ENCODE measurements at regions not wholly inside any gene's neighbourhood (a gene's known extent, or its start where the extent isn't known, plus 50 kb on each side); places are given as distances from the start of the nearest gene placed in this dataset.

DNA sequence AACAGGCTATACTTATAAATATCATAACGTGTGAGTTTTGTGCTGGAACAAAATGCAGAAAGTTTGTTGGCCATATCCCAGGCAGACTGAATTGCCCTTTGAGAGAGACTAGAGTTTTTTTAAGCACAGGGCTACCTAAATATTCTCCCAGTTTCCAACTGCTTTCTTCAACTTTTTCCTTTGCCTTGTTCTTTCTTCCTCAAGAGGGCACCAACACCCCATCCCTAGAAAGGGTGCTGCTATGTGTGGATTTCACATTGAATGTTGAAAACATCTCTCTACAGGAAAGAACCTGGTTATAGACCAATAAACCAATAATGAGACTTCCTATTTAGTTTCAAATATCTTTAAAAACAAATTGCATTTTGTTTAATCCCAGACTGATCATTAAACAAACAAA lies 87.9 kb downstream of the ICOS start:
- Histone ChIP-seq H3K4me3 (ENCODE audit: low read length) (no peak overlapping the region), H3K27ac (ENCODE audit: low read length) (no peak overlapping the region), H3K9ac (ENCODE audit: low read length) (no peak overlapping the region), H3K36me3 (ENCODE audit: insufficient read depth, low read length) (no peaks in the 10 kb centered on the region), H3K79me2 (ENCODE audit: low read length) (no peaks in the 10 kb centered on the region), H3K4me1 (ENCODE audit: low read length) (no peaks in the 10 kb centered on the region), H4K20me1 (ENCODE audit: insufficient read depth, low read depth, low read length) (no peaks in the 10 kb centered on the region), H3K9me2 (replicated peaks; ENCODE audit: insufficient read depth, low read length) (no peaks in the 10 kb centered on the region), H3K4me2 (ENCODE audit: low read depth, low read length, poor library complexity, severe bottlenecking) (no peak overlapping the region), H3K27me3 (ENCODE audit: low read length) (no peaks in the 10 kb centered on the region), H2AFZ (ENCODE audit: low read length) (no peak overlapping the region), H3K9me3 (ENCODE audit: low read length) (no peaks in the 10 kb centered on the region)
- DNase-seq, result peak; percentile 49

DNA sequence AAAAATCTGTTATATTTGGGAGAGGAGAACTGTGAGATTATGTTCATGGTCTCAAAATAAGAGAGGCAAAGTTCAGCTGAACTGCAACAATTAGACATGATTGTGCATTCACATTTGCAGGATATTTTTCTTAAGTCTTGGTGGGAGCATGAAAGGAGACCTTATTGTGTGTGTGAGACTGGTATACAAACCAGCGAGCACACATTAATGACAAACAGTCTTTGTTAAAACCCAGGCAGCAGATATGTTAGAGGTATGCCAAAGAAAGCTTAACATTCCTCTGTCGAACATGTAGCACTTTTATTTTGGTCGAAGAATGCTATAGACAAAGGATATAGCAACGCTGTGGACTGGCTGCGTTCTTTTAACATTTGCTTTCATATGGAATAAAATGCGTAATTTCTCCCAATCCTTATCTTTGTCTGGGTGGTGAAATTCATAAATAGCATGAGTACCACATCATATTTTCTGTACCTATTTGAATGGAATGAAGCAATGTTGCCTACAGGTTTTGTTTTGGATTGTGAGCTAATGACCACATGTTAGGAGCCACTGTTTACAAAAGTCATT lies 88.4 kb downstream of the ICOS start:
- H3K4me1 ChIP-seq (ENCODE audit: low read length), result no peaks in the 10 kb centered on the region
- no peaks in the 10 kb centered on the region for H3K9me2 ChIP-seq (replicated peaks; ENCODE audit: insufficient read depth, low read length)

DNA sequence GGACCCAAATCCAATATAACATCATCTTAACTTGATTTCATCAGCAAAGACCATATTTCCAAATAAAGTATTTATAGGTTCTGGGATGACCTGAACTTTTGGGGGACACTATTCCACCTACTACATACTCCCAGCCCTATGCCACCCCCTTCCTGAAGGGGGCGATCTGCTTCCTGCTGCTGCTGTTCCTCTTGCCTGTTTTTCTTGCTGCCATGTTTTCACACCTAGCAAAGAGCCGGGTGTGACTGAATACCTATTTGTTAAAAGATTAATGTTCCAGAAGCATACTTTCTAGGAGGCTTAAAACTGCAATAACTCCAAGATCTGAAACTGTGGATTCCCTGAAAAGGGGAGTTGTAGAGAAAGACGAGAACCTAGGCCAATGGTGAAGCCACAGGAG lies 89.7 kb downstream of the ICOS start:
- Histone ChIP-seq H3K79me2 (ENCODE audit: low read length) (no peaks in the 10 kb centered on the region), H3K36me3 (ENCODE audit: insufficient read depth, low read length) (no peaks in the 10 kb centered on the region), H3K4me3 (ENCODE audit: low read length) (no peak overlapping the region), H3K9ac (ENCODE audit: low read length) (no peak overlapping the region), H3K4me1 (ENCODE audit: low read length) (no peaks in the 10 kb centered on the region), H2AFZ (ENCODE audit: low read length) (no peak overlapping the region), H4K20me1 (ENCODE audit: insufficient read depth, low read depth, low read length) (no peaks in the 10 kb centered on the region), H3K27me3 (ENCODE audit: low read length) (no peaks in the 10 kb centered on the region), H3K9me2 (replicated peaks; ENCODE audit: insufficient read depth, low read length) (no peaks in the 10 kb centered on the region), H3K4me2 (ENCODE audit: low read depth, low read length, poor library complexity, severe bottlenecking) (no peak overlapping the region), H3K9me3 (ENCODE audit: low read length) (no peaks in the 10 kb centered on the region), H3K27ac (ENCODE audit: low read length) (no peak overlapping the region)
- no peak for DNase-seq

More for the DNA sequence above, 88.4 kb downstream of the ICOS start:
- Histone ChIP-seq H3K36me3 (ENCODE audit: insufficient read depth, low read length) (no peaks in the 10 kb centered on the region), H3K4me2 (ENCODE audit: low read depth, low read length, poor library complexity, severe bottlenecking) (no peak overlapping the region), H2AFZ (ENCODE audit: low read length) (no peak overlapping the region), H3K9ac (ENCODE audit: low read length) (no peak overlapping the region), H3K79me2 (ENCODE audit: low read length) (no peaks in the 10 kb centered on the region), H3K4me3 (ENCODE audit: low read length) (no peak overlapping the region), H4K20me1 (ENCODE audit: insufficient read depth, low read depth, low read length) (no peaks in the 10 kb centered on the region), H3K27me3 (ENCODE audit: low read length) (no peaks in the 10 kb centered on the region), H3K9me3 (ENCODE audit: low read length) (no peaks in the 10 kb centered on the region), H3K27ac (ENCODE audit: low read length) (no peak overlapping the region)
- DNase-seq, result no peak

DNA sequence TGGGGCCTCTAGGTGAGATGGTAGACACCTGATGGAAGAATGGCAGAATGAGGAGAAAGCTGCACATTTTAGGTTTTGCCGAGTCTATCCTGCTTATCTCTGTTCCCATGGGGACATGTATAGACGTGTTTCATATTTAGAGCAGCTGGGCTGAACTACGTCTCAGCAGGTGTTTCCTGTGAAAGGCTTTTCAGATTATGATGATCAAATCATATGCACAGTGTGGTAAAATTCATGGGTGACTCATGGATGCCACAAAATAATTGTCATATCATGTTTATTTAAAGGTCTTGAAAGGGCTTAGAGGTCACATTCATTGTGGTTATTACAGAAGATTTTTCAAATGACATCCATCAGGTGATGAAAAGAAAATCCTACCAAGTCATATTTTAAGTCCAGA lies 90.5 kb downstream of the ICOS start:
- no peak for DNase-seq
- Histone ChIP-seq H3K9me3 (ENCODE audit: low read length) (no peaks in the 10 kb centered on the region), H3K36me3 (ENCODE audit: insufficient read depth, low read length) (no peaks in the 10 kb centered on the region), H3K9me2 (replicated peaks; ENCODE audit: insufficient read depth, low read length) (no peaks in the 10 kb centered on the region), H3K9ac (ENCODE audit: low read length) (no peak overlapping the region), H3K4me3 (ENCODE audit: low read length) (no peak overlapping the region), H3K27ac (ENCODE audit: low read length) (no peak overlapping the region), H3K4me1 (ENCODE audit: low read length) (no peaks in the 10 kb centered on the region), H2AFZ (ENCODE audit: low read length) (no peak overlapping the region), H3K27me3 (ENCODE audit: low read length) (no peaks in the 10 kb centered on the region), H3K79me2 (ENCODE audit: low read length) (no peaks in the 10 kb centered on the region), H4K20me1 (ENCODE audit: insufficient read depth, low read depth, low read length) (no peaks in the 10 kb centered on the region), H3K4me2 (ENCODE audit: low read depth, low read length, poor library complexity, severe bottlenecking) (no peak overlapping the region)

DNA sequence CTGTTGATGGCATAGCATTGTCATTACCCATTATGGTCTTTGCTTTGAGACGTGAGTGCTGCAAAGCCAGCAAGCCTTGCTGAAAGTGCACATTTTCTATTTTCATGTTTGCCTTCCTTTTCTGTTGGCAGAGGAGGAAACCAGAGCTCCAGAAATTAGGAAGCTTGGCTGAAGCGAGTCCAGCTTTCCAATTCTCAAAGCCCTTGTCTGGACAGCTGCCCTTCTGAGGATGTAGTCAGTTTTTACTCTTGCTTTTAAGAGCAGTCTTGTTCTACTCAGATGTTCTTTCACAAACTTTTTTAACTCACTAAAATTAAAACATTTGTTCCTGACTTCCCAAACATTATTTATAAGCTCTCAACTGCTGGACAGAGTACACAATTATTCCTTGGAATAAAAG lies 93.8 kb downstream of the ICOS start:
- no peak overlapping the region for H2AFZ ChIP-seq (ENCODE audit: low read length)
- H3K9me3 ChIP-seq (ENCODE audit: low read length), result no peaks in the 10 kb centered on the region
- no peak overlapping the region for H3K27ac ChIP-seq (ENCODE audit: low read length)
- H3K79me2 ChIP-seq (ENCODE audit: low read length), result no peaks in the 10 kb centered on the region
- DNase-seq, result no peak
- H3K4me3 ChIP-seq (ENCODE audit: low read length), result no peak overlapping the region
- H3K9me2 ChIP-seq (replicated peaks; ENCODE audit: insufficient read depth, low read length), result no peaks in the 10 kb centered on the region
- no peak overlapping the region for H3K4me2 ChIP-seq (ENCODE audit: low read depth, low read length, poor library complexity, severe bottlenecking)
- H3K4me1 ChIP-seq (ENCODE audit: low read length), result no peaks in the 10 kb centered on the region
- H3K27me3 ChIP-seq (ENCODE audit: low read length), result no peaks in the 10 kb centered on the region
- H3K36me3 ChIP-seq (ENCODE audit: insufficient read depth, low read length), result no peaks in the 10 kb centered on the region
- H4K20me1 ChIP-seq (ENCODE audit: insufficient read depth, low read depth, low read length), result no peaks in the 10 kb centered on the region
- H3K9ac ChIP-seq (ENCODE audit: low read length), result no peak overlapping the region

DNA sequence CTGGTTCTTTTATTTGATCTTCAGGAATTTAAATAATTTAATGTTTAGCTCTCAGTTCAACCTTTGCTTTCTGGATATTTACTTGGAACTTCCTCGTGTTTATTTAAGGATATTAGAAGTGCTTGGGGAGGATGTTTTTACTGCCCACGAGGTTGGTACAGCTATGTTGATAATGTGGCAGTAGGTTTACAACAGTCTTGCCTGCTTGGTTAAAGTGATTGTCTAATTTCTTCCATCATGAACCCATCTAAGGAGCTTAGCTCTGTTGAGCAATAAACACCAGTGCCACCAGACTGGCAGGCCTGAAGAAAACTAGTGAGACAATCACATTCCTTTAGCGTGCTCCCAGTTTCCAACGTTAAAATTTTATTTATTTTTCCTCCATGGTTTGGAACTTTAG lies 94.5 kb downstream of the ICOS start:
- no peaks in the 10 kb centered on the region for H3K4me1 ChIP-seq (ENCODE audit: low read length)
- DNase-seq, result no peak
- H3K4me3 ChIP-seq (ENCODE audit: low read length), result no peak overlapping the region
- H3K36me3 ChIP-seq (ENCODE audit: insufficient read depth, low read length), result no peaks in the 10 kb centered on the region
- H3K9me2 ChIP-seq (replicated peaks; ENCODE audit: insufficient read depth, low read length), result no peaks in the 10 kb centered on the region
- H3K79me2 ChIP-seq (ENCODE audit: low read length), result no peaks in the 10 kb centered on the region
- H3K27ac ChIP-seq (ENCODE audit: low read length), result no peak overlapping the region
- H3K27me3 ChIP-seq (ENCODE audit: low read length), result no peaks in the 10 kb centered on the region
- H3K4me2 ChIP-seq (ENCODE audit: low read depth, low read length, poor library complexity, severe bottlenecking), result no peak overlapping the region
- no peaks in the 10 kb centered on the region for H3K9me3 ChIP-seq (ENCODE audit: low read length)
- no peaks in the 10 kb centered on the region for H4K20me1 ChIP-seq (ENCODE audit: insufficient read depth, low read depth, low read length)
- no peak overlapping the region for H2AFZ ChIP-seq (ENCODE audit: low read length)
- no peak overlapping the region for H3K9ac ChIP-seq (ENCODE audit: low read length)

DNA sequence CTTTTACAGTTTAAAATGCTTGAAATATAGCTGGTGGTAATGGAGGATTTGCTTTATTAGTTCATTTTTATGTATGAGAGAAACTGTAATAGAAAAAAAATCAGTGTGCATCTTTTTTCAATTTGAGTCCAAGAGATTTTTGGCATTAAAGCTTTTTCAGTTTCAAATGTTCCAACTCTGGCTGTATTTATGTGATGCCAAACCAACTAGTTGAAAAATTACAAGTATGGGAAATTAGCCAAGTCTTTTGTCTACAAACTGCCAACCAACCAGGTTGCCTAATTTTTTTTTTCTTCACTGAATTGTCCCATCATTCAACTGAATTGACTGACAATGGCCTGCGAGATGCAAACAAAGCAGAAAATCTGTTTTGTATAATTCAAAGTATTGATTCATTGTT lies 95.7 kb downstream of the ICOS start:
- no peaks in the 10 kb centered on the region for H4K20me1 ChIP-seq (ENCODE audit: insufficient read depth, low read depth, low read length)
- no peak overlapping the region for H2AFZ ChIP-seq (ENCODE audit: low read length)
- no peaks in the 10 kb centered on the region for H3K79me2 ChIP-seq (ENCODE audit: low read length)
- H3K4me3 ChIP-seq (ENCODE audit: low read length), result no peak overlapping the region
- no peak overlapping the region for H3K9ac ChIP-seq (ENCODE audit: low read length)
- no peaks in the 10 kb centered on the region for H3K9me2 ChIP-seq (replicated peaks; ENCODE audit: insufficient read depth, low read length)
- H3K27me3 ChIP-seq (ENCODE audit: low read length), result no peaks in the 10 kb centered on the region
- H3K4me2 ChIP-seq (ENCODE audit: low read depth, low read length, poor library complexity, severe bottlenecking), result no peak overlapping the region
- no peaks in the 10 kb centered on the region for H3K4me1 ChIP-seq (ENCODE audit: low read length)
- H3K36me3 ChIP-seq (ENCODE audit: insufficient read depth, low read length), result no peaks in the 10 kb centered on the region
- no peak overlapping the region for H3K27ac ChIP-seq (ENCODE audit: low read length)
- DNase-seq, result no peak
- no peaks in the 10 kb centered on the region for H3K9me3 ChIP-seq (ENCODE audit: low read length)

DNA sequence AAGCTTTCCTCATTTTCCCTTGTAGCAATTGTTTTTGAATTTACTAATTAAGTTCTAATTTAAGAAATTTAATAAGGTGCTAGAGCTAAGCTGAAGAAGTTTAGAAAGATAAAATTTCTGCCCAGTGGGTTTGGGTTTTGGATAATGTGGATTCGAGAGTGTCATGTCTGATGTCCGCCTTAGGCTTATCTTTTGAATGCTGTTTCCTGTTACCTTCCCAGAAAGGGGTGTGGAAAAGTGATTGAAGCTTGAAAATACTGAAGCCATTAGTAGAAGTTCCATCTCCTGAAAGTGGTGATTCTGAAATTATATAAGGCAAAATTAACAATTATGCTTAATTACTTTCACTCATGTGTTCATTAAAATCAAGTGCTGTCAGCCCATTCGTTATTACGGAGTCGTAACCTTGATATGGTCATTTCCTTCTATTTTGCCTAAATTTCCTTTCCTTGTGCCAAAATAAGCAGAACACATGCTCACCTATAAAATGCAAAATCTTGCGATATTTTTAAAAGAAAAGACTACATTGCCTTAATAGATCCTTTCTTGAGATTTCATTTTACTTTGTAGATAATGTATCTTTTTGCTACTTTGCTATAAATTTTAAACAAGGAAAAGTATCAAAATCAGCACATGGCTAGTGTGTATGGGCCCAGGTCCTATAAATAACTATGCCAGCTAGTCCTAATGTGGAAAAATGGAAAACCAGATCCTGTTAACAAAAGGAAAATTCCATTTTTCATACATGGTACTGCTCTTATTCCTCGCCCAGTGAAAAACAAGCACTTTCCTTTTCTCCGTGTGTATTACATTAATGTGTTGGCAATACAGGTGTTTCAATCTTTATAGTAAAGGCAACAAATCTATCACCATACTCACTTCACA lies 97.3 kb downstream of the ICOS start:
- Histone ChIP-seq H3K9me2 (replicated peaks; ENCODE audit: insufficient read depth, low read length) (no peaks in the 10 kb centered on the region), H3K27ac (ENCODE audit: low read length) (no peak overlapping the region), H4K20me1 (ENCODE audit: insufficient read depth, low read depth, low read length) (no peaks in the 10 kb centered on the region), H3K9me3 (ENCODE audit: low read length) (no peaks in the 10 kb centered on the region), H3K79me2 (ENCODE audit: low read length) (no peaks in the 10 kb centered on the region), H3K4me3 (ENCODE audit: low read length) (no peak overlapping the region), H3K4me1 (ENCODE audit: low read length) (no peaks in the 10 kb centered on the region), H3K27me3 (ENCODE audit: low read length) (no peaks in the 10 kb centered on the region), H3K36me3 (ENCODE audit: insufficient read depth, low read length) (no peaks in the 10 kb centered on the region), H3K9ac (ENCODE audit: low read length) (no peak overlapping the region), H2AFZ (ENCODE audit: low read length) (no peak overlapping the region), H3K4me2 (ENCODE audit: low read depth, low read length, poor library complexity, severe bottlenecking) (no peak overlapping the region)
- no peak for DNase-seq
